Body of pancreas (tissue), 4 donors: ENCODE measurements at regions not wholly inside any gene's neighbourhood (a gene's known extent, or its start where the extent isn't known, plus 50 kb on each side); places are given as distances from the start of the nearest gene placed in this dataset.

Experiments
- POLR2A ChIP-seq, 3 donors: fragments of 450-650 bp; IDR thresholded peaks; one replicate each; pipeline ENCODE4 v1.6.1; 2016; ENCODE audit warnings: antibody characterized with exemption in 3 of 3, mild to moderate bottlenecking in 2 of 3
- TF ChIP-seq, protein P1 (sequence below), 7 experiments: fragments of 450-650 bp in 4 of 7; fragments of 200-600 bp in 3 of 7; sonication (generic) in 3 of 7; IDR thresholded peaks; one replicate each; pipeline ENCODE4 v1.5.1; 2016 to 2019; ENCODE audit warnings: antibody characterized with exemption in 7 of 7

DNA sequence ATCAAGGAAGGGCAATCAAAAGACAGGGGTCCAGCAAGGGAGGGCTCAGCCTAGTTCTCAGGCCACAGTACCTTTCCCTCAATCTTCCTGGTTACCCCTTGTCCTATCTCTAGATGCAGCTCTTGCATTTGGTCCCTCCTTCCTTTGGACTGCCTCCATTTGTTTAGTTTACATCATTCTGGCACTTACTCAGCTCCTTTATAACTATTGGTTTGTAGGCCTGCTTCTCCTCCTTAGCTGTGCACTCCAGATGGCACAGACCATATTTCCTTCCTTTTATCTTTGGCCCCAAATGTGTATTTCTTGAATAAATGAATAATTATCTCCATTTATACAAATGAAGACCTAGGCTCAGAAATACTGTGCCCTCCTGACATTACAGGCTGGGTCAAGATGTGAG lies 92.3 kb upstream of the AMOTL1 start:
- TF ChIP-seq, protein P1, sequence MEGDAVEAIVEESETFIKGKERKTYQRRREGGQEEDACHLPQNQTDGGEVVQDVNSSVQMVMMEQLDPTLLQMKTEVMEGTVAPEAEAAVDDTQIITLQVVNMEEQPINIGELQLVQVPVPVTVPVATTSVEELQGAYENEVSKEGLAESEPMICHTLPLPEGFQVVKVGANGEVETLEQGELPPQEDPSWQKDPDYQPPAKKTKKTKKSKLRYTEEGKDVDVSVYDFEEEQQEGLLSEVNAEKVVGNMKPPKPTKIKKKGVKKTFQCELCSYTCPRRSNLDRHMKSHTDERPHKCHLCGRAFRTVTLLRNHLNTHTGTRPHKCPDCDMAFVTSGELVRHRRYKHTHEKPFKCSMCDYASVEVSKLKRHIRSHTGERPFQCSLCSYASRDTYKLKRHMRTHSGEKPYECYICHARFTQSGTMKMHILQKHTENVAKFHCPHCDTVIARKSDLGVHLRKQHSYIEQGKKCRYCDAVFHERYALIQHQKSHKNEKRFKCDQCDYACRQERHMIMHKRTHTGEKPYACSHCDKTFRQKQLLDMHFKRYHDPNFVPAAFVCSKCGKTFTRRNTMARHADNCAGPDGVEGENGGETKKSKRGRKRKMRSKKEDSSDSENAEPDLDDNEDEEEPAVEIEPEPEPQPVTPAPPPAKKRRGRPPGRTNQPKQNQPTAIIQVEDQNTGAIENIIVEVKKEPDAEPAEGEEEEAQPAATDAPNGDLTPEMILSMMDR (IDR thresholded peaks at IDR 0.05): no peak
- no peak for TF ChIP-seq POLR2A (IDR thresholded peaks at IDR 0.05)
